CD4-positive, alpha-beta T cell treated with Interferon gamma for 1 hour (primary cell): ENCODE measurements at regions not wholly inside any gene's neighbourhood (a gene's known extent, or its start where the extent isn't known, plus 50 kb on each side); places are given as distances from the start of the nearest gene placed in this dataset.

ENCODE experiments used
- DNase-seq: peaks from one replicate; pipeline ENCODE4 v3.0.0-alpha.2; 2020

GRCh38 chr20:57939499-57939898 lies 229.7 kb upstream of the PMEPA1 start:
- DNase-seq: no peak

DNA sequence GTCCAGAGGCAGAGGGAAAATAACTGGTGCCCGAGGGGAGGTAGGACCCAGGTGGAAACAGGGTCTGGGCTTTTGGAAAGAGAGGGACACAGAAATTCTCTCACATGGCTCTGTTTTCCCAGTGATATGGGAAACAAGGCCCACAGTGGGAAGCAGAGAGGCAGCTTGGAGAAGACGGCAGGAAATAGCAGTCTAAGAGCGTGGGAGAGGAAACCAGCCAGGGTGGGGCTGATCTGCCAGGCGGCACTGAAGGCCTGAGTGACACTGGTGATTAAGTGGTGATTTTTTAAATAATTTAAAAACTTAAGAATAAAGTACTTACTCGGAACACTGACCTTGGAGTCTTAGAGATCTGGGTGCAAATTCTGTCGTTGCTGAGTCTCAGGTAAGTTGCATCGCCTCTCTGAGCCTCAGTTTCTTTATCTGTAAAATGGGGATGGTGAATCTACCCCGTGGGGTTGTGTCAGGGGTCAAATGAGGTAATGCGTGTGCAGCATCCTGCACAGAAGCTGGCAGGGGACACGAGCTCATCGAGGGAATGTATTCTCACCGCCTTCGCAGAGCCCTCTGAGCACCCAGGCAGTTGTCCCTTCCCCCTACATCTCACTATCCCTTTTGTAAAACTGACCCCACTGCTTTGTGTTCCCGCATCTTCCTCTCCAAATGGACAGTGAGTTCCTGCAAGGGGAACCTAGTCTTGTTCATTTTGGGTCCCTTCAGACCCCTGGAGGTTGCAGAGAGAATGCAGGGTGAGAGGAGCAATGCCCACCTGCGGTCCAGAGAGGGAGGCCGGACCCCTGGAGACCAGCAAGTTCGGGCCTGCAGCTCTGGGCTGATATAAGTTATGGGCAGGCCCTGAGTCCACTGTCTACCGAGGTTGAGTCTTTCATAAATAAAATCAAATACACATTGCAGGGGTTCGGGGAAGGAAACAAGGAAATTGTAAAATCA lies 228.6 kb upstream of the PMEPA1 start:
- no peak for DNase-seq

GRCh38 chr20:57936636-57937385 lies 227.0 kb upstream of the PMEPA1 start:
- no peak for DNase-seq

GRCh38 chr20:57934913-57935312 lies 225.1 kb upstream of the PMEPA1 start:
- no peak for DNase-seq

DNA sequence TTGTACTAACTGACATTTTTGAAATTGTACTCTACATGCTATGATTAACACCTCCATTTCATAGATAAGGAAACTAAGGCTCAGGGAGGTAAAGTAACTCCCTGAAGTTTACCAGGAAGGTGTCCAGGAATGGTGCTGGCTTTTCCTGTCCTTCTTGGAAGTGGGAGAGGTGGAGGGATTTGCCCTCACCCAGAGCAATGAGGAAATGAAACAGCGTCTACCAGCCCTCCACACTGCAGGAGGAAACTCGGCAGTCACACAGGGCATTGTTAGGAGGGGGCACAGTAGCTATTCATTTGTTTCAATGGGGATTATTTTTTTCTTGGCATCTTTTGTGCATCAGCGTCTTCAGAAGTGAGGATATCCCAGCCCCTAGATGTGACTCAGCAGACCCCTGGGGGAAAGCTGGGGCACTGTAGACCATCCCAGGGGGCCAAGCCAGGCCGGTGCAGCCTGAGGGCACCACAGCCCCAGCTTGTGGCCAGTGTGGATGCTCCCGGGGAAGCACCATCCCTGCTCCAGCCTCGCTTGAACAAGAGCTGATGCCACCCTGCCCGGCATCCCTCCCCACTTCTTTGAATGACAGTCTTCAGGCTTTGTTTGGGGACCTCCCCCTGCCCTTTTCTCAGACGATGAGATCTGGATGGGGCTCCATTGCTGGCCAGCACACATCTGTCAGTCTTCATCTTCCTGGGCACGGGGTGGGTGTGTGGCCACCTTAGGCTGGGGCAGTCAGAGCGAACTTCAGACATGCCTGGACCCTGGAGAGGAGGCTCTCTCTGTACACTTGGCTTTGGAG lies 224.4 kb upstream of the PMEPA1 start:
- DNase-seq: no peak

GRCh38 chr20:57932227-57932864 lies 222.5 kb upstream of the PMEPA1 start:
- DNase-seq: no peak

DNA sequence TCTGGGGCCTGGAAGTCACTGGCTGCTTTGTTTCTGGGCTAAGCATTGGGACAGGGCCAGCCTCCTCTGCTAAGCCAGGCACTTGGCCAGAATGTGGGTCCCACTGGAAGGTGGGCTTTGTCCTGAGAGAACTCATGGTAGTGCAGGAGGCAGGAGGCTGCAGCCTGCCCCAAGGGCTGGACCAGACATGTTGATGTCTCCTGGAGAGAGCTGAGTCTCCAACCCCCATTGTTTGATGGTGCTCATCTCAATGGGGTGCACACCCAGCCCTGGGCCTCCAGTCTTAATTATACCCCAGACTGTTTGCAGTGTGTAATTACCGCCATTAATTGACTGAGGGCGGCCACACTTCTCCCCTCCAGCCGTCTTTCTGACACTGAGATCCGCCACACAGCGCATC lies 220.5 kb upstream of the PMEPA1 start:
- DNase-seq: no peak

DNA sequence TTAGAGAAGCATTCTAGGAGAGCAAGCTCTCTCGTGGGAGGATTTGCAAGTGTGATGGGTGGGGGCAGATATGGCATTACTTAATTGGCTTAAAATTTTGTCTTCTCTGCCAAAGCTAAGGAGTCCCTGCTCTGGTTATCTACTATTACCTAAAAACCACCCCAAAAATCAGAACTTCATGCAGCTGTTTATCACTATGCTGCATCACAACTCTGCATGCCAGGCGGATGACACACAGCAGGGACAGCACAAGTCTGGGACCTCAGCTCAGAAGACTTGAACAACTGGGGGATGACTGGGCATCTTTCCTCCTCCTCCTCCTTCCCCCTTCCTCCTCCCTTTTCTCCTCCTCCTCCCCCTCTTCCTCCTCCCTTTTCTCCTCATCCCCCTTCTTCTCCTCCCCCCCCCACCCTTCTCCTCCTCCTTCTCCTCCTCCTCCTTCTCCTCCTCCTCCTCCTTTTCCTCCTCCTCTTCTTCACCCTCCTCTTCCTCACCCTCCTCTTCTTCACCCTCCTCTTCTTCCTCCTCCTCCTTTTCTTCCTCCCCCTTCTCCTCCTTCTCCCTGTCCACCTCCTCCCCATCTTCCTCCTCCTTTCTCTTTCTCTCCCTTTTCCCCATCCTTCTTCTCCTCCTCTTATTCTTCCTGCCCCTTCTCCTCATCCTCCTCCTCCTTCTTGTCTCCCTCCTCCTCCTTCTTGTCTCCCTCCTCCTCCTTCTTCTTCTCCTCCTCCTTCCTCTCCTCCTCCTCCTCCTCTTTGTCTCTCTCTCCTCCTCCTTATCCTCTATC lies 218.6 kb upstream of the PMEPA1 start:
- no peak for DNase-seq

GRCh38 chr20:57927376-57927775 lies 217.6 kb upstream of the PMEPA1 start:
- no peak for DNase-seq

DNA sequence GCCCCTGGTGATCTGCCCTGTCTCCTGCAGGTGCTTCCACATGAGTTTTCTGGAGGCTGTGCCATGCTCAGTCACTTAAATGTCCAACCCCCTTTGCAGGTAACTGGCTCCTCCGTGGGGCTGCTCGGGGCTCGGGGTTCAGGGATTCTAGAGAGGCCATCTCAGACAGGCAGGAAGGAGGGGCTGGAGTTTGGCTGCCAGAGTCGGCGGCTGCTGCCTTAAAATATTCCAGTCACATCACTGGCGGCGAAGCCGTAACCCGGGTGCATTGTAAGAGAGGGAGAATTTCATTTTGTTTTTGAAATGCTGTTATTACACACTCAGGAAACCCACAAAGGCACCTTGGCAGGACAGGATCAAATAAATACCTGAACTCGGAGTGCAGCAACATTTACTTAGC lies 212.9 kb upstream of the PMEPA1 start:
- DNase-seq: no peak

DNA sequence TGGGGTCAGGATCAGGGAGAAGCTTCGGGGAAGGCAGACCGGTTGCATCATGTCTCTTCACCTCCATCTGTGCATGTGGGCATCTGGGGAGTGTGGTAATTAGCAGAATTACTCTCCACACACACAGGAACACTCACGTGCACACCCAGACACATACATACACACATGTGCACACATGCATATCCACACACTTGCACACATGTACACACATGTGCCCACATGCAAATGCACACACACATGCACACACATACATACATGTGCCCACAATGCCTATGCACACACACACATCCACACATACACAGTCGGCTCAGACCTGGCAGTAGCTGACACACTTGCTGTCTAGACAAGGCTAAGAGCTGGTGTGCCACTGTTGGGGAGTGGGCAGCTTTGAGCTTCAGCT lies 212.3 kb upstream of the PMEPA1 start:
- no peak for DNase-seq

DNA sequence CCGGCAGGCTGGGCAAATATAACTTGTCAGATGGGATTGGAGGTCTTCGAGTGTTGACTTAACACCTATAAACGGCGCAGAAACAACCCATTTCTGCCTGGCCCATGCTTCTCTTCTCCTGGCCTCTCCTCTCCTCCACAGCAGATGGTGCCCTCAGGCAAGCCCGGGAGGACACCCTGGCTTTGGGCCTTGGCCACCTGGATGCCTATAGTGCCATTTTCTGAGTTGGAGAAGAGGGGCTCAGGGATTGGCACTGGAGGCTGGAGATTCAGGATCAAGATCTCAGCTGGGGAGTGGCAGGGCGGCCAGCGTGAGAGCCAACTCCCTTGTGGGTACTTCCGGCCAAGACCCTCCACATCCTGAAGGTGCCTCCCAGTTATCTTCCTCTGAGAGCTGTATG lies 211.9 kb upstream of the PMEPA1 start:
- no peak for DNase-seq

- no peak for DNase-seq
These were observed 211.2 kb upstream of the PMEPA1 start for GRCh38 chr20:57920971-57921370.

DNA sequence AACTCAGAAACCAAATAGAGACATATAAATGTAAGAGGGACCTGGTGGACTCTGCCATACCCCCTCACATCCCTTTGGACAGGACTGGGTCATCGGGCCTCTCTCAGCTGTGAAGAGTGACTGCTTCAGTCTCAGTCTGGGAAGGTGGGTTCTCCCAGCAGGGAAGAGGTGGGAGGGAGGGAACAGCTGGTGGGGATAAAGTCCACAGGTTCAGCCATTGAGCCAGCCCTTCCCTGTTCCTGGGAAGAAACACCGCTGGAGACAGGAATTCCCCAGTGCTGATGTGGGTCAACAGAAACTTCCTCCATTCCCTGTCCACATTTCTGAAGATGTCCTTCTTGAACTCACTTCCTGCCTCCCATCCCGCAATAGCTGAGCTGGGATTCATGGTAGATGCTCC lies 209.2 kb upstream of the PMEPA1 start:
- no peak for DNase-seq

- no peak for DNase-seq
These were observed 208.7 kb upstream of the PMEPA1 start for GRCh38 chr20:57918551-57918950.

DNA sequence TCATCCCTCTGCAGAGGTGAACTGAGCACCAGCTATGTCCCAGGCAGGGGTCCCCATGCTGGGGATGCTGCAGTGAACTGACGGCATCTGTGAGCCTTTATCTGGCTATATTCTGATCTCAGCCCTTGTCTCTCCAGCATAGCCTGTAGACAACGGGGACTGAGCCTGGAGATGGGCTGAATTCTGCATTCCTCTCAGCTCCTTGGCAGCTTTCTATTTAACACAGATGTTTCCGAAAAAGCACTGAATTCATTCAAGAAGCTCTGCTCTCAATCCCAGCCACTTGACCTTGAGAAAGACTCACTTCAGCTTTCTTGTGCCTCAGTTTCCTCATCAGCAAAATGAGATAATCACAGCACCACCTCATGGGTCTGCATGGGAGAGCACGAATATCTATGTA lies 204.4 kb upstream of the PMEPA1 start:
- no peak for DNase-seq

DNA sequence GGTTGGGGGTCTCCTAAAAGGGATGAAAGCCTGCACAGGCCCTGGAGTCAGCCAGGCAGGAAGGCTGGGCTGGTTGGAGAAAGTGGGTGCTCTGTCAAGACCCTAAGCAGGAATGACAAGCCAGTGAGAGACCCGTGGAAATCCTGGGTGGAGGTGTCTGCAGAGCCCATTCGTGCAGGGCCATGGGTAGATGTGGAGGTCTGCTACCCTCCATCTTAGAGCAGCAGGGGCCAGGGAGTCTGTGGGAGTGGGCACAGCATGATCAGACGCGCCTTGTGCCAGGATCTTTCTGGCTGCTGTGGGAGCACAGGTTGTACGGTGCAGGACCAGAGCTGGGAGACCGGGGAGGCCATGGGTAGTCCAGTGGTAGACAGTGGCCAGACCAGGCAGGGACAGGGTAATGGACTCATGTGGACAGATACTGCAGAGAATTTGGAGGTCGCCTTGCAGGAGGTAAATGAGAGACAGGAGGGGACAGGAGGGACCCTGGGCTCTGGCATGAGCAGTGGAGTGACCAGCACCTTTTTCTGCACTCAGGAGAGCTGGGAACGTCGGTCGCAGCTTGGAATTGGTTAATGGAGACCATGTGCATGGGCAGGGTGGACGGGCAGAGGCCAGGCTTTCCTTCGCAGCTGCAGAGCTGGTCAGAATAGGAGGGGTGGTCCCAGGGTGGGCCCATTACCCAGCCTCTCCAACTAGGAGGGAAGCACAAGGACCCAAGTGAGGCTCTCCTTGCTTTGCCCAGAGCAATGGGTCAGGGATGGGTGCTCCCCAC lies 203.5 kb upstream of the PMEPA1 start:
- DNase-seq: no peak

DNA sequence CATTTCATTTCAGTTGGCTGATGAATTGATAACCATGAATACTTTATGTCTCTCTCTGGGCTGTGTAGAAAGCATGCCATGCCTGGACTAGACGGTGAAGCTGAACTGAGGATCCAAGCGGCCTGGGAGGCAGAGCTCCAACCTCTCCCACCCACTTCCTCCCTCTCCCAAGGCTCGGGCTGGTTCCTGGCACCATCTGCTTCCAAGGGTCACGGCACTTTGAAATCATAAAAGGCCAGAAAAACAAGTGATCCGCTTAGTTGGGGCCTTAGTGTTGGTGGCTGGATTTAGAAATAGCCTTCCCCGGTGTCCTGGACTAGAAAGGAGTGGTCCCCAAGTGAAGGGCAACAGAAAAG lies 202.4 kb upstream of the PMEPA1 start:
- no peak for DNase-seq

DNA sequence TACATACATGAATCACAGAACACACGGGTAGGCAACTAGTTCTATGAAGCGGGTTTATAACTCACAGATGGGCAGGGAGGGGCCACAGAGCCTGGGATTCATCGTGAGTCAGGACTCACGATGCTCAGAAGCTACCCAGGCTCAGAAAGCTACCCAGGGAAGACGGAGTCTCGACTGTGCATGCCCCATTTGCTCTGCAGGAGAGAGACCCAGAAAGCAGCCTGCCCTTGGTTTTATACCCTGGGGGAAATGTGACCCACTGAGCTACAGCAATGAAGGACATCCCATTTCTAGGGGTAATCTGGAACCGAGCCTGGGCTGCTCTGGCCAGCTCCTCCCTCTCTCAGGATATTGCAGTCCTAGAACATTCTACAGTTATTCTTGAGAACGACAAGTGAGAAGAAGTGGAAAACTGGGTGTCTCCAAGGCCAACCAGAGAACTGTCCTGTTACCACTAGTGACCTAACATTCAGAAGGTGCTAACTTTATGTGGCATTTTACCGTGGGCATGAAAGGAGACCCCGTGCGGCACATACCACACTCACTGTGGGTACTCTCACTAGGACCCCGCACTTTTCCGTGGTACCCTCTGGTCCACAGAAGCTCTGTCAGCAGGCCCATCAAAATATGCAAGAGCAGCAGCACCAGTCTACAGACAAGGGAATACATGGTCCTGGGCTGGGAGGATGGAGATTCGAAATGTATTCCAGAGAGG lies 201.9 kb upstream of the PMEPA1 start:
- no peak for DNase-seq

- DNase-seq: no peak
These were observed 200.9 kb upstream of the PMEPA1 start for GRCh38 chr20:57910716-57911115.
